UCSD-AML1 (cell line): ENCODE measurements at regions not wholly inside any gene's neighbourhood (a gene's known extent, or its start where the extent isn't known, plus 50 kb on each side); places are given as distances from the start of the nearest gene placed in this dataset.
"Not testable (repeated sequence)": the region's sequence is repeated elsewhere in the genome, so short reads cannot be mapped to it uniquely, and the experiment has no call there.

Experiments
- DNase-seq: peaks from one replicate; lab custom pipeline; 2025; ENCODE audit not compliant: unreplicated experiment; lab: John Stamatoyannopoulos, UW

GRCh38 chr12:25864306-25865276 lies 93.9 kb upstream of the RASSF8 start:
- DNase-seq, result no peak

GRCh38 chr12:25866586-25867378 lies 91.7 kb upstream of the RASSF8 start:
- DNase-seq, result no peak

- no peak for DNase-seq
These were observed 90.3 kb upstream of the RASSF8 start for GRCh38 chr12:25868193-25868592.

- DNase-seq, result no peak
These were observed 86.3 kb upstream of the RASSF8 start for GRCh38 chr12:25872137-25872536.

GRCh38 chr12:25875661-25876060 lies 82.8 kb upstream of the RASSF8 start:
- no peak for DNase-seq

- no peak for DNase-seq
These were observed 82.0 kb upstream of the RASSF8 start for GRCh38 chr12:25876383-25877045.

- no peak for DNase-seq
These were observed 81.0 kb upstream of the RASSF8 start for GRCh38 chr12:25877446-25877845.

- no peak for DNase-seq
These were observed 76.2 kb upstream of the RASSF8 start for GRCh38 chr12:25882266-25882665.

GRCh38 chr12:25883026-25883916 lies 75.2 kb upstream of the RASSF8 start:
- no peak for DNase-seq

- no peak for DNase-seq
These were observed 74.2 kb upstream of the RASSF8 start for GRCh38 chr12:25884024-25884919.

- DNase-seq, result no peak
These were observed 73.6 kb upstream of the RASSF8 start for GRCh38 chr12:25884920-25885234.

GRCh38 chr12:25886396-25886795 lies 72.1 kb upstream of the RASSF8 start:
- DNase-seq, result no peak

GRCh38 chr12:25887367-25887766 lies 71.1 kb upstream of the RASSF8 start:
- DNase-seq, result no peak

GRCh38 chr12:25889185-25889584 lies 69.3 kb upstream of the RASSF8 start:
- DNase-seq, result no peak

- DNase-seq, result not testable (repeated sequence)
These were observed 67.4 kb upstream of the RASSF8 start for GRCh38 chr12:25891095-25891494.

- DNase-seq, result no peak
These were observed 63.7 kb upstream of the RASSF8 start for GRCh38 chr12:25894759-25895158.

- no peak for DNase-seq
These were observed 61.5 kb upstream of the RASSF8 start for GRCh38 chr12:25896981-25897380.

- DNase-seq, result no peak
These were observed 54.8 kb upstream of the RASSF8 start for GRCh38 chr12:25903603-25904245.

GRCh38 chr12:25904442-25904841 lies 54.0 kb upstream of the RASSF8 start:
- DNase-seq, result no peak
